ENCODE measurements at regions not wholly inside any gene's neighbourhood (a gene's known extent, or its start where the extent isn't known, plus 50 kb on each side); places are given as distances from the start of the nearest gene placed in this dataset.
"Not testable (repeated sequence)": the region's sequence is repeated elsewhere in the genome, so short reads cannot be mapped to it uniquely, and the experiment has no call there.

DNA sequence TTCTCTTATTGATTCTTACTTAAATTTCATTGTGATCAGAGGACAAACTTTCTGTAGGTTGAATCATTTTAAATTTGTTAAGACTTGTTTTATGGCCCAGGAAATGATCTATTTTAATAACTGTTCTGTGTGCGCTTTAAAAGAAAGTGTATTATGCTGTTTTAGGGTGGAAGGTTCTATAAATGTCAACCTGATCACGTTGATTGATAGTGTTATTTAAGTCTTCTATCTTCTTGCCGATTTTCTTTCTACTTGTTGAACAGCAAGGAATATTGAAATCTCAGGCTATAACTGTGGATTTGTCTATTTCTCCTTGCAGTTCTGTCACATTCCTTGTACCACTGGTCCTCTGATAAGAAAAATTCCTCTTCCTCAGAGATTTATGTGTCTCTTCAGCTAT is 112.7 kb downstream of the TANC2 start:
- no peak for DNase-seq (ENCODE audit: low spot score)

GRCh38 chr17:63082273-63082861 is 116.3 kb downstream of the TANC2 start:
- peak; percentile 18 for DNase-seq (ENCODE audit: low spot score)

DNA sequence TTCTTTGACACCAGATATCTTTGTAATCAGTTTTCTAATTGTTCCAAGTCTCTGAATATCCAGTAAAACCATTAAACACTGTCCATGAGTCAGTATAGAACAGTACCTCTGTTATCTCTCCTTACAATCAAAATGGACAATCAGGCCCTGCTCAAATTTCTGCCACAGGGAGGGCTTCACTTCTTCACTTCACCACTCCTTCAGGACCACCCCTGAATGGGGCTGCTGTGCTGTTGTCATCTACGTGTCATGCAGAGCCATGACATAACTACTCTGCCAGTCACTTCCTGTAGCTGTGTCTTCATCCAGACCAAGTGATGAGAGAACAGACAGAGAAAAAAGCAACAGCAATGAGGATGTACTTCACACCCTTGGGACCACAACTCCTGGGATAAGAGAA is 116.9 kb downstream of the TANC2 start:
- DNase-seq (ENCODE audit: low spot score): no peak

DNA sequence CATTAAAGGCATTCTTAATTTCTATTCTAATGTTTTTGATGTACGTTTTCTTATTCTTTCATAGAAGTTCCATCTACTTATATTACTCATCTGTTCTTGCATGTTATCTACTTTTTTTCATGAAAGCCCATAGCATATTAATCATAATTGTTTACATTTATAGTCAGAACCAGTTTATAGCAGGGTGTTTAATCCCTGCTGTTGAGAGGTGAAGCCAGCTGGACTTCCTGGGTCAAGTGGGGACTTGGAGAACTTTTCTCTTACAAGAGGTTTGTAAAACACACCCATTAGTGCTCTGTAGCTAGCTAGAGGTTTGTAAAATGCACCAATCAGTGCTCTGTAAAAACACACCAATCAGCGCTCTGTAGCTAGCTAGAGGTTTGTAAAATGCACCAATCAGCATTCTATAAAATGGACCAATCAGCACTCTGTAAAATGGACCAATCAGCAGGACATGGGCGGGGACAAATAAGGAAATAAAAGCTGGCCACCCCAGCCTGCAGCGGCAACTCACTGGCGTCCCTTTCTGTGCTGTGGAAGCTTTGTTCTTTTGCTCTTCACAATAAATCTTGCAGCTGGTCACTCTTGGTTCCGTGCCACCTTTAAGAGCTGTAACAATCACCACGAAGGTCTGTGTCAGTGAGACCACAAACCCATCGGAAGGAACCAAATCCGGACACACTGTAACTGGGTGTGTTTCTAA is 120.6 kb downstream of the TANC2 start:
- DNase-seq (ENCODE audit: low spot score): no peak

GRCh38 chr17:63090358-63091114 is 124.5 kb downstream of the TANC2 start:
- not testable (repeated sequence) for DNase-seq (ENCODE audit: low spot score)

GRCh38 chr17:63091909-63092308 is 125.9 kb downstream of the TANC2 start:
- DNase-seq (ENCODE audit: low spot score): not testable (repeated sequence)

GRCh38 chr17:63094631-63095030 is 128.6 kb downstream of the TANC2 start:
- DNase-seq (ENCODE audit: low spot score): no peak

- no peak for DNase-seq (ENCODE audit: low spot score)
Observed at GRCh38 chr17:63095459-63095858, 129.4 kb downstream of the TANC2 start.

GRCh38 chr17:63095879-63096278 is 129.8 kb downstream of the TANC2 start:
- no peak for DNase-seq (ENCODE audit: low spot score)

DNA sequence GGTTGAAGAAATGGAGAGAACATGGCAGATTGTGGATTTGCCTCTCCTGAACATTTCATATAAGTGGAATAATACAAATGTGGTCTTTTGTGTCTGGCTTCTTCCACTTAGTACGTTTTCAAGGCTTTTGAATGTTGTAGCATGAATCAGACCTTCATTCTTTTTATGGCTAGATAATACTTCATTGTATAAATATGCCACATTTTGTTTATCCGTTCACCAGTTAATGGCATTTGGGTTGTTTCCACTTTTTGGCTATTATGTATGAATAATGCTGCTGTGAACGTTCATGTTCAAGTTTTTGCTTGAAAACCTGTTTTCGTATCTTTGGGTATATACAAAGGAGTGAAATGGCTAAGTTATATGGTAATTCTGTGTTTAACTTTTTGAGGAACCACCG is 130.4 kb downstream of the TANC2 start:
- no peak for DNase-seq (ENCODE audit: low spot score)

- DNase-seq (ENCODE audit: low spot score): no peak
Observed at GRCh38 chr17:63099425-63099824, 133.4 kb downstream of the TANC2 start.

- no peak for DNase-seq (ENCODE audit: low spot score)
Observed at GRCh38 chr17:63102034-63102433, 136.0 kb downstream of the TANC2 start.

DNA sequence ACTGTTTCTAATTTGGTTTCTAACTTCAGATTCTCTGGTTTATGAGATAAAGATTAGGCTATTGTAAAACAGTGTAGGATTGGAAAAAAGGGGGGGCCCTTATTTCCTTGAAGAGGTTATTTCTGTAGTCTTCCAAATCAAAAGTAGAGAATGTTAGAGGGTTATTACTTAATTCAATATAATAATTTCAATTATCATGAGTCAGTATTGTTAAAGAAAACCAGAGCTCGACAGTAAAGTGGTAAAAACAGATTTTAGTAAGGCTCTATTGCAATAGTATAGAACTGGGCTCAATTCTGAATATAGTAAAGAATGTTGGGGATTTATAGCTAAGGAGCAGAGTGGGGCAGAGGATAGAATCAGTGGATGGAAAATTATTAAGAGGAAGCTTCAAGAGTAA is 140.0 kb downstream of the TANC2 start:
- DNase-seq (ENCODE audit: low spot score): no peak

DNA sequence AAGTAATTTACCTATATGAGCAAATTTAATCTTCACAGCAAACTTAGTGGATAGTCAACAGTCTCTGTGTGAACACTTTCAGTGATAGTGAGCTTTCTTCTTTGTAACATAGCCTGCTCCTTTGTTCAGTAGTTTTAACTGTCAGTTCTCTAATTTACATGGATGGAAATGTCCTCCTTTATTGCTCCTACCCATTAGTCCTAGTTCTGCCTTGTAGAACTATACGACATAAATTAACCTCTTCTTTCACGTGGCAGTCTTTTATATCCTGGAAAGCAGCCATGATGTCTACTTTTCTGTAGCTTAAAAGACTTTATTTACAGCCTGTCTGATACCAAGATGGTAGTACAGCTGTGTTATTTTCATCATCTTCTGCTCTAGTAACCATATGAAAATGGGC is 143.6 kb downstream of the TANC2 start:
- no peak for DNase-seq (ENCODE audit: low spot score)

GRCh38 chr17:63113167-63113566 is 147.1 kb downstream of the TANC2 start:
- no peak for DNase-seq (ENCODE audit: low spot score)

DNA sequence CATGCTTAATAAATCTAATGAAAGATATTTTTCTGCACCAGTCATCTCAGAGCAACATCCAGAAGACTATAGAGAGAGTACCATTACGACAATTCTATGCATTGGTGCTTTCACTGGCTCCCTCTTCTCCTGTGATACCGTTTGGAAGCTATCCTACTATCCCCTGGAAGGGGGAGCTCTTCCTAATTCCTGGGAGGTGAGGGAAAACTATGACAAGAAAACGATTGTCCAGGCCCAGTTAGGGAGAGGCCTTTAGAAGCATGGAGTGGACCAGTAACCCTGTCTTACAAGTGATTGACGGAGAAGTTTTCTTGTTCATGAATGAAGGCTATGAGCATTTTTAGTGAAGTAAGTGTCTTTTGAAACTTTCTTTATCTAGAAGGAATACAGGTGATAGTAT is 150.2 kb downstream of the TANC2 start:
- no peak for DNase-seq (ENCODE audit: low spot score)

GRCh38 chr17:63116967-63117830 is 151.2 kb downstream of the TANC2 start:
- no peak for DNase-seq (ENCODE audit: low spot score)

GRCh38 chr17:63120406-63120805 is 154.4 kb downstream of the TANC2 start:
- DNase-seq (ENCODE audit: low spot score): no peak

GRCh38 chr17:63124536-63124935 is 158.5 kb downstream of the TANC2 start:
- DNase-seq (ENCODE audit: low spot score): no peak

DNA sequence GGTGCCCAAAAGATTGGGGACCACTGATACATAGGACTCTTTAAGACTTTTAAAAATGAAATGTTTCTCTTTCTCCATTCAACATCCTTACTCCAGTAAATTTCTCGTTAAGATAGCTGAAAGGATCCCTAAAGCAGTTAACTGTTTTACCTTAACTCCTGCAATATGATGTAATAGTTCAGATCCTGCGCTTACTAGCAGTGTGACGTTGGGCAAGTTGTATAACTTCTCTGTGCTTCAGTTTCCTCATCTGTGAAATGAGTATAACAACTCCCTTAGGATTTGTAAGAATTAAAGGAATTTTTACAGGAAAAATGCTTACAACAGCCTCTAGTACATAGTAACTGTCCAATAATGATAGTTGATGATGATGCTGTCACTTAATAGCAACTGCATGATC is 158.9 kb downstream of the TANC2 start:
- DNase-seq (ENCODE audit: low spot score): no peak

GRCh38 chr17:63125987-63126386 is 160.0 kb downstream of the TANC2 start:
- no peak for DNase-seq (ENCODE audit: low spot score)

DNA sequence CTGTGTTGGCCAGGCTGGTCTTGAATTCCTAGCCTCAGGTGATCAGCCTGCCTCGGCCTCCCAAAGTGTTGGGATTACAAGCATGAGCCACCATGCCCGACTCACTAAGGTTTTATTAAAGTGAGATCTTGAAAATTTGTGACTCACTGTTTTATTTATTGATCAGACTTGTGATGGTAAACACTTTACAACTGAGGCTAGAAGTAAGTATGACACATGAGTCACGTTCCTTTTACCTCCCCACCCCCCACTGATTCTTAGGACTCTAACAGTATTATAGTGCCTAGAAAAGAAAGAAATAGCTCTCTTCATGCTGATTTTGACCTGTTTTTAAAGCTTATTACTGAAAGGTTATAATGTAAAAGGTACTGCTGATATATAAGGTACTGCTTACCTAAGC is 160.6 kb downstream of the TANC2 start:
- no peak for DNase-seq (ENCODE audit: low spot score)

All from AG08395 (cell line).